Tibial nerve (tissue), 4 donors: ENCODE measurements at regions not wholly inside any gene's neighbourhood (a gene's known extent, or its start where the extent isn't known, plus 50 kb on each side); places are given as distances from the start of the nearest gene placed in this dataset.

Experiments
- EP300 ChIP-seq, 2 donors: sonication (generic); formaldehyde crosslinking; IDR thresholded peaks; one replicate each; pipeline ENCODE4 v1.6.1; 2017; ENCODE audit warnings: antibody characterized with exemption in 2 of 2, mild to moderate bottlenecking in 1 of 2
- POLR2A ChIP-seq, 2 donors: fragments of 450-650 bp; IDR thresholded peaks; one replicate each; pipeline ENCODE4 v1.6.1; 2017; ENCODE audit warnings: antibody characterized with exemption in 2 of 2, mild to moderate bottlenecking in 2 of 2, moderate library complexity in 2 of 2
- TF ChIP-seq, protein P1 (sequence below), 5 experiments: fragments of 200-600 bp in 3 of 5; fragments of 450-650 bp in 2 of 5; sonication (generic) in 3 of 5; IDR thresholded peaks; one replicate each; pipeline ENCODE4 v1.5.1; 2016 to 2019; ENCODE audit warnings: antibody characterized with exemption in 5 of 5, mild to moderate bottlenecking in 3 of 5, moderate library complexity in 2 of 5

DNA sequence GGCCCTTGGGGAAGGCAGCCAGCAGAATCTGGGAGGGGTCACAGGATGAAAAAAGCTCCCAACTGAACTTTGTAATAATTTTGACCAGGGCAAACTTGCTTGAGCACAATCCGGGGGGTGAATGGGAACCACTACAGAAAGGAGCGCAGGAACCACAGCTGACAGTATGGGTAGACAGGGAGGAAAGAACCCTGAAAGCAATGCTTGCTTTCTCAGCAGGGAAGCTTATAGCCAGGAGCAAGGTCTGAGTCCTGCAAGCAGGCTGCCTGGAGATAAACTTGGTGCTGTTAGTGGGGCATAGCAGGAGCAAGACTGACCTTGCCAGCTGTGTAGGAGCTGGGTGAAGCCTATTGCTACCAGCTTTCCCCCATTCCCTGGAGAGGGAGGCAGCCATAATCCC, 195.2 kb downstream of the MTCL1 start:
- TF ChIP-seq EP300 (IDR thresholded peaks at IDR 0.05) (no peak), POLR2A (IDR thresholded peaks at IDR 0.05) (no peak)
- TF ChIP-seq, protein P1, sequence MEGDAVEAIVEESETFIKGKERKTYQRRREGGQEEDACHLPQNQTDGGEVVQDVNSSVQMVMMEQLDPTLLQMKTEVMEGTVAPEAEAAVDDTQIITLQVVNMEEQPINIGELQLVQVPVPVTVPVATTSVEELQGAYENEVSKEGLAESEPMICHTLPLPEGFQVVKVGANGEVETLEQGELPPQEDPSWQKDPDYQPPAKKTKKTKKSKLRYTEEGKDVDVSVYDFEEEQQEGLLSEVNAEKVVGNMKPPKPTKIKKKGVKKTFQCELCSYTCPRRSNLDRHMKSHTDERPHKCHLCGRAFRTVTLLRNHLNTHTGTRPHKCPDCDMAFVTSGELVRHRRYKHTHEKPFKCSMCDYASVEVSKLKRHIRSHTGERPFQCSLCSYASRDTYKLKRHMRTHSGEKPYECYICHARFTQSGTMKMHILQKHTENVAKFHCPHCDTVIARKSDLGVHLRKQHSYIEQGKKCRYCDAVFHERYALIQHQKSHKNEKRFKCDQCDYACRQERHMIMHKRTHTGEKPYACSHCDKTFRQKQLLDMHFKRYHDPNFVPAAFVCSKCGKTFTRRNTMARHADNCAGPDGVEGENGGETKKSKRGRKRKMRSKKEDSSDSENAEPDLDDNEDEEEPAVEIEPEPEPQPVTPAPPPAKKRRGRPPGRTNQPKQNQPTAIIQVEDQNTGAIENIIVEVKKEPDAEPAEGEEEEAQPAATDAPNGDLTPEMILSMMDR (IDR thresholded peaks at IDR 0.05), result no peak
